GM10248 (cell line): ENCODE measurements at regions not wholly inside any gene's neighbourhood (a gene's known extent, or its start where the extent isn't known, plus 50 kb on each side); places are given as distances from the start of the nearest gene placed in this dataset.

Experiments
- CTCF ChIA-PET: fragments of 300-600 bp; sonication (Branson Sonifier 250); formaldehyde crosslinking; extraction: SDS; loops from one replicate; lab custom pipeline; 2021; ENCODE audit warnings: antibody characterized with exemption; lab: Yijun Ruan, JAX
- POLR2A ChIA-PET: fragments of 350-650 bp; sonication (Branson Sonifier 250); formaldehyde crosslinking; extraction: SDS; loops from one replicate; lab custom pipeline; 2020; ENCODE audit warnings: antibody characterized with exemption; lab: Yijun Ruan, JAX
- DNase-seq: peaks from one replicate; pipeline ENCODE4 v3.0.0; 2012; ENCODE audit errors: extremely low spot score
- TF ChIP-seq, protein P1 (sequence below): IDR thresholded peaks from 2 replicates; pipeline ENCODE4 v1.5.1; 2012; ENCODE audit warnings: mild to moderate bottlenecking, low read depth; ENCODE audit errors: extremely low read depth, missing control alignments, control extremely low read depth

- CTCF ChIA-PET = interaction anchor here (1.2 to 1.3 kb wide), 2 partner anchors 9 to 306 kb away, joined by 3 to 4 read pairs; no protein-coding TSS in a partner anchor
- POLR2A ChIA-PET = no interaction called here
- no peak for DNase-seq
- TF ChIP-seq, protein P1, sequence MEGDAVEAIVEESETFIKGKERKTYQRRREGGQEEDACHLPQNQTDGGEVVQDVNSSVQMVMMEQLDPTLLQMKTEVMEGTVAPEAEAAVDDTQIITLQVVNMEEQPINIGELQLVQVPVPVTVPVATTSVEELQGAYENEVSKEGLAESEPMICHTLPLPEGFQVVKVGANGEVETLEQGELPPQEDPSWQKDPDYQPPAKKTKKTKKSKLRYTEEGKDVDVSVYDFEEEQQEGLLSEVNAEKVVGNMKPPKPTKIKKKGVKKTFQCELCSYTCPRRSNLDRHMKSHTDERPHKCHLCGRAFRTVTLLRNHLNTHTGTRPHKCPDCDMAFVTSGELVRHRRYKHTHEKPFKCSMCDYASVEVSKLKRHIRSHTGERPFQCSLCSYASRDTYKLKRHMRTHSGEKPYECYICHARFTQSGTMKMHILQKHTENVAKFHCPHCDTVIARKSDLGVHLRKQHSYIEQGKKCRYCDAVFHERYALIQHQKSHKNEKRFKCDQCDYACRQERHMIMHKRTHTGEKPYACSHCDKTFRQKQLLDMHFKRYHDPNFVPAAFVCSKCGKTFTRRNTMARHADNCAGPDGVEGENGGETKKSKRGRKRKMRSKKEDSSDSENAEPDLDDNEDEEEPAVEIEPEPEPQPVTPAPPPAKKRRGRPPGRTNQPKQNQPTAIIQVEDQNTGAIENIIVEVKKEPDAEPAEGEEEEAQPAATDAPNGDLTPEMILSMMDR = no peak
Observed at GRCh38 chr2:45330108-45330507, 281.0 kb downstream of the SRBD1 start.

DNA sequence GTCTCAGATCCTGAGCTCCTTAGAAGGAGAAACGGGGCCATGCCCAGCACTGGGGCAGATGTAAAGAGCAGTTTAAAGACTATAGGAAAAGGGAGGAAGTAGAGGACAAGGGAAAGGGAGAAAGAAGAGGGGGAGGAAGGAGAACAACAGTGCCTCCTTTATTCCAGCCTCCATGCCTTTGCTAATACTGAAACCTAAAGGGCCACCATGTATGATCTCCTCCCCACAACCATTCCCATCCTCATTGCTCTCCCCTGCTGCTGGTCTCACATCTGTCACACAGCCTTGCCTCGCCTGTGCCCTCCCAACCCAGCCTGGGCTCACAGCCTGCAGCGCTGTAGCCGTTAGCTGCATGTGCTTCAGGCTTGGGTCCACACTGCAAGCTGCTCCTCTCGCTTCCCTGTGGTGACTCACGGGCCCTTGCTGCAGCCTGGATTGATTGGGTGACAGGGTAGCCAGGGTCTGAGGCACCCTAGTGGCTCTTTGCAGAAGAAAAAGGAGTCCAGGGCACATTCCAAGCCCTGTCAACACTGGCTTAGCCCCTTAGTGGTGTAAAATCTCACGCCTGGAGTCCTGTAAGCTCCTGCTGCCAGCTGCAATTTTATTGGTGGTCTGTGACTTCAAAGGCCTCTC is 281.9 kb downstream of the SRBD1 start:
- ChIA-PET CTCF (no interaction called here), POLR2A (no interaction called here)
- TF ChIP-seq, protein P1 = no peak
- no peak for DNase-seq

GRCh38 chr2:45328264-45328870 is 282.7 kb downstream of the SRBD1 start:
- POLR2A ChIA-PET = no interaction called here
- no peak for DNase-seq
- CTCF ChIA-PET = no interaction called here
- TF ChIP-seq, protein P1 = no peak

DNA sequence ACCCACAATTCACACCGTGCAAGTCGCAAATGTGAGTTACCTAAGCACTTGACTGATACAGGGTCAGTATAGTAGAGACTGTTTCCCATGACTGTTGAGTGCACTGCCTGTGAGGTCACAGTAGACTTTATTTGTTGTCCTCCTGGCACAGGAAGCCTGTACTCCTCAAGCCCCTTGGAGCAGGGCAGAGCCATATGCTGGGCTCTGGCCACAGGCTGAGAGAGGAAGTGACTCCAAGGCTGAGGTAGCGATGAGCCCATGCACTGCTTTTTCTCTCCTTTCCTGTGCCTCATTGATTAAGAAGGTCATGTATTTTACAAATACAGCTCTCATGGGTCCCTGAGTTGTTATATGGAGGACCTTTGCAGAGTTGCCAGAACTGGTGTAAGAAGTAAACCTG is 287.7 kb downstream of the SRBD1 start:
- no peak for DNase-seq
- ChIA-PET POLR2A (no interaction called here), CTCF (no interaction called here)
- TF ChIP-seq, protein P1 = no peak

- CTCF ChIA-PET = no interaction called here
- POLR2A ChIA-PET = no interaction called here
- DNase-seq = no peak
- TF ChIP-seq, protein P1 = no peak
Observed at GRCh38 chr2:45320956-45321355, 290.1 kb downstream of the SRBD1 start.

- POLR2A ChIA-PET = no interaction called here
- TF ChIP-seq, protein P1 = no peak
- no peak for DNase-seq
- CTCF ChIA-PET = interaction anchor here (1.4 kb wide), 1 partner anchor 11 kb away, joined by 3 read pairs; no protein-coding TSS in a partner anchor
Observed at GRCh38 chr2:45319683-45320455, 291.2 kb downstream of the SRBD1 start.
